GM10266 (cell line): ENCODE measurements at regions not wholly inside any gene's neighbourhood (a gene's known extent, or its start where the extent isn't known, plus 50 kb on each side); places are given as distances from the start of the nearest gene placed in this dataset.

Source experiments
- DNase-seq: peaks from one replicate; pipeline ENCODE4 v3.0.0; 2012; ENCODE audit errors: extremely low spot score
- TF ChIP-seq, protein P1 (sequence below): IDR thresholded peaks from 2 replicates; pipeline ENCODE4 v1.5.1; 2012; ENCODE audit warnings: mild to moderate bottlenecking, low read depth; ENCODE audit not compliant: control insufficient read depth, insufficient read depth; ENCODE audit errors: missing control alignments

DNA sequence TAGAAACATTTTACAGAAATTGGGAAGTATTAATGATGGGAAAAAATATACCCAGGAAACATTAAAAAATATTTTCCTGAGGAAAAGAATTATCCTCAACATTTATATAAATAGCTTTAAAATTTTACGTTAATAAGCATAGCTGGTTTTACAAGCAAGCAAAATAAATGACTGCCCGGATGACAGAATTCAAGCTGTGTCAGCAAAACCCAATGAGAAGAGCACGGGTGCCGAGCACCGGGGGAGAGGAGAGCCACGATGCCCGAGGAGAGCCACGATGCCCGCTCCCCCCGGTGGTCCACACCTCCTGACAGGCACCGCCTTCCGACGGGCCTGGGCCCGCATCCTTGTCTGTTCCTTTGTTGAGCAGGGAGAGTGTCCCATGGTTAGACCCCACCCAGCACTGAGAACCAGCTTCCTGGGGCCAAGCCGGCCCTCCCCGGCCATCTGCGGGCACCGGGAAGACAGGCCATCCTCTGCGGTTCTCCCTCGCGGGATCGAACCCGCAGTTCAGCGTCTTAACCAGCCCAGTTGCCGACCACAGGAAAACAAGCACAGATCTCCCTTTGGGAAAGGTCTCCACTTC, 63.3 kb upstream of the PDE10A start:
- TF ChIP-seq, protein P1, sequence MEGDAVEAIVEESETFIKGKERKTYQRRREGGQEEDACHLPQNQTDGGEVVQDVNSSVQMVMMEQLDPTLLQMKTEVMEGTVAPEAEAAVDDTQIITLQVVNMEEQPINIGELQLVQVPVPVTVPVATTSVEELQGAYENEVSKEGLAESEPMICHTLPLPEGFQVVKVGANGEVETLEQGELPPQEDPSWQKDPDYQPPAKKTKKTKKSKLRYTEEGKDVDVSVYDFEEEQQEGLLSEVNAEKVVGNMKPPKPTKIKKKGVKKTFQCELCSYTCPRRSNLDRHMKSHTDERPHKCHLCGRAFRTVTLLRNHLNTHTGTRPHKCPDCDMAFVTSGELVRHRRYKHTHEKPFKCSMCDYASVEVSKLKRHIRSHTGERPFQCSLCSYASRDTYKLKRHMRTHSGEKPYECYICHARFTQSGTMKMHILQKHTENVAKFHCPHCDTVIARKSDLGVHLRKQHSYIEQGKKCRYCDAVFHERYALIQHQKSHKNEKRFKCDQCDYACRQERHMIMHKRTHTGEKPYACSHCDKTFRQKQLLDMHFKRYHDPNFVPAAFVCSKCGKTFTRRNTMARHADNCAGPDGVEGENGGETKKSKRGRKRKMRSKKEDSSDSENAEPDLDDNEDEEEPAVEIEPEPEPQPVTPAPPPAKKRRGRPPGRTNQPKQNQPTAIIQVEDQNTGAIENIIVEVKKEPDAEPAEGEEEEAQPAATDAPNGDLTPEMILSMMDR, result no peak
- no peak for DNase-seq

DNA sequence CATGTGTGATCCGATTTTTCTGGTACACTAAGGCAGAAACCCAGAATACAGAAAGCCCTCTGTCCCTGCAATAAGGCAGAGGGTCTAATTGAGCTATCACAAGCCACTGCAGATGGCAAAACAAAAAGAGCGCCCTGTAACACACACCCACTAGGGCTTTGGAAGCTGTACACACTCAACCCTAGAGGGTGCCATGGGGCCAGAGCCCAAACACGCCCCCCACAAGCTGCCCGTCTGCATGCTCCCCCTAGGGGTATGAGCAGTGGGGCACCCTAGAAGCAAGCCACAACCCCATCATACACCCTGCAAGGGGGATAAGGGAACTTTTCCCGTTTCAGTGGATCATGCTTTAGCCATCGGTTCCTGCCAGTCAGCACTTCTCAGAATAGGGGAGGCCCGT, 62.2 kb upstream of the PDE10A start:
- DNase-seq, result no peak
- TF ChIP-seq, protein P1, result no peak

DNA sequence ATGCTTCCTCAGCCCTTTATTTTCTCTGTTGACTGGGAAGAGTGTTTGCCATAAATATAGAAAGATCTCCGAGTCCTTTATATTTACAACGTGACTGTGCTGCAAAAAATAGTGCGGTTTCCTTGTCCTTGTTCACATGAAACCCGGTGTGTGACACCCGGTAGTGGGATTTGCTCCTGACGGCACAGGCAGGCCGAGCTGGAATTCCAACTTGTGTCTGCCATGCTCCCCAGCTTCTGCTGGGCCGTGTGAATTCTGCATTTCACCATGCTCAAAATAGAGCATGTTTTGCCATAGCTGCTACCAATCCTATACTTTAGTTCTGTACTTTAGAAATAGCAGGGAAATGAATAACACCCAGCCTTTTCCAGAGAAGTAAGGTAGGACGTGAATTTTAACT, 60.3 kb upstream of the PDE10A start:
- TF ChIP-seq, protein P1, result no peak
- no peak for DNase-seq

- TF ChIP-seq, protein P1, result no peak
- no peak for DNase-seq
Observed at GRCh38 chr6:165722022-165722421, 59.0 kb upstream of the PDE10A start.

DNA sequence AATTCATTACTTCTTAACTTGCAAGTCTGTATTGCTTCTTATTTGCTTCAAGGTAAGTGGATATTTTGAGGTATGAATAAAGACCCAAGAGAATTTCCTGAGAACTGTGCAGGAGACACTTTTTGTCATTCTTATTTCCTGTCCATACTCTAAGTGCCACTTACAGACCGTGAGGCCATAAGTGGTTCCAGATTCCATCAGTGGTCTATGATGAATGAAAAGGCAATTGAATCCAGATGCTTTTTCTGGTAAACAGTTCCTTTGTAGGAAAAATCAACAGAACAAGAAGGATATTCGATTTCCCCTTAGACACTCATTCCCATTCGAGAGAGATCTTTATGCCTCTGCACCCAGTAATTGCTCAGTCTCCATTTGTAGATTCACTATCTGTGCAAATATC, 58.3 kb upstream of the PDE10A start:
- TF ChIP-seq, protein P1, result no peak
- DNase-seq, result no peak

GRCh38 chr6:165718491-165718891, 55.5 kb upstream of the PDE10A start:
- no peak for DNase-seq
- TF ChIP-seq, protein P1, result no peak

GRCh38 chr6:165717732-165718465, 54.9 kb upstream of the PDE10A start:
- DNase-seq, result no peak
- TF ChIP-seq, protein P1, result no peak
